C4-2B (cell line): ENCODE measurements at regions not wholly inside any gene's neighbourhood (a gene's known extent, or its start where the extent isn't known, plus 50 kb on each side); places are given as distances from the start of the nearest gene placed in this dataset.

Experiments
- H3K27ac ChIP-seq: fragments of 450-650 bp; 2 replicates; pipeline ENCODE4 v1.5.1; 2017
- CTCF ChIP-seq: fragments of 450-650 bp; conservative IDR thresholded peaks from 2 replicates; pipeline ENCODE4 v1.5.1; 2017; ENCODE audit warnings: mild to moderate bottlenecking
- ZFX ChIP-seq: fragments of 450-650 bp; IDR thresholded peaks from 2 replicates; pipeline ENCODE4 v1.6.1; 2017

DNA sequence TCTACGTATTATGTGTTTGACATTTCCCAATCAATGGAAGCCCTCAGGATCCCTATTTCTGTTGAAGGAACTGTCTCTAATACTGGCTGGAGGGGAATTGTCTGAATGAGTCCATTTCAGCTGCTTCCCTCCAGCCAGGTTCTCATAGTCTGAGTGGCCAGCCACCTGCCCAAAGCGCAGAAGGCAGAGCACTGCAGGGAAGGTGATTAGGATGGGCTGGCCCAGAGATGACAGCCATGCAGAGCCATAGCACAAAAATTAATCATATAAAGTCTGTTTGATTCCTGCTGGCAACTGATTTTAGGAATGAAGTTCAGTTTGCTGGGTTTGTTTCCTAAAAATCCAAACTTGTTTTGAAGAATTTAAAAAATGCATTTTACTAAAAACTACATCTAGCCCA lies 327.1 kb downstream of the ETAA1 start:
- TF ChIP-seq ZFX (no peak), CTCF (no peak)
- no peak overlapping the region for H3K27ac ChIP-seq

- no peak overlapping the region for H3K27ac ChIP-seq
- no peak for TF ChIP-seq ZFX
- TF ChIP-seq CTCF: no peak
These were observed 328.6 kb downstream of the ETAA1 start for GRCh38 chr2:67725731-67726130.

DNA sequence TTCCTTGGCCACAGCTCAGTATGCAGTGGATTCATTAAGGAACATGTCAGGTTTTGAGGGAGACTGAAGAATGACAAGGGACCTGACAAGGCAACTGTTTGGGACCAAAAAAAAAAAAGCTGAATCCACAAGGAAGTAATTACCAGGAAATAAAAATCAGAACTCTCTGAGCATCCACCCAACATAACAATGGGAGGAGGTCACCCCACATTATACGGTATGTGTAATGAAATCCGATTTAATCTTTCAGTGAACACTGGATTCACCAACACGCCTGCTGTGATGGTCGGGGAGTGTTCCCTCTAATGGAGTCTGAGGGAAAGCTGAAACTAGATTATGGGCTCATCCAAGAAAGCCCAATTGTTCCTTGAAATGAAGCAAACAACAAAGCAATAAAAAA lies 329.3 kb downstream of the ETAA1 start:
- no peak for TF ChIP-seq ZFX
- TF ChIP-seq CTCF: no peak
- no peak overlapping the region for H3K27ac ChIP-seq

- TF ChIP-seq ZFX (no peak), CTCF (no peak)
- H3K27ac ChIP-seq: no peak overlapping the region
These were observed 330.0 kb downstream of the ETAA1 start for GRCh38 chr2:67727131-67727530.

DNA sequence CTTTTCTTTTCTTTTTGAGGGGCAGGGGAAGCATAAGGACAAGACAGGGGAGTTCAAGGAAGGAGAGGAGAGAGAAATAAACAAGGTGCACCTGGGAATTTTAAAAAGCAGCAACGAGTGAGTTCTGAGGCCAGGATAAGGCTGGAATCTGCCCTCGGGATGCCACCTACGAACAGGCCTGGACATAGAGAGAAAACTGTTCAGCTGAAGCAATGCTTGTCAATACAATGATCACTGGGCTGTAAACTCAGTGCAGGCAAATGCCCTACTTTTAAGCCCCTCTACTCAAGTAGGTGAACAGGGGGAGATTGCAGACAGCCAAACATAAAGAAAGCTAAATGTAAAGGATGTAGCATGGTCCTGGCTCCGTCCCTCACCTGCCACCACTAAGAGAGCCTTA lies 330.5 kb downstream of the ETAA1 start:
- no peak overlapping the region for H3K27ac ChIP-seq
- TF ChIP-seq ZFX (no peak), CTCF (no peak)

GRCh38 chr2:67729474-67729873 lies 332.3 kb downstream of the ETAA1 start:
- no peak overlapping the region for H3K27ac ChIP-seq
- no peak for TF ChIP-seq ZFX
- TF ChIP-seq CTCF: no peak

GRCh38 chr2:67733517-67733916 lies 329.3 kb downstream of the C1D start:
- TF ChIP-seq ZFX (no peak), CTCF (peak; percentile 35)

More at GRCh38 chr2:67733517-67733916, 329.3 kb downstream of the C1D start:
- H3K27ac ChIP-seq: no peak overlapping the region
